IMR-90 (cell line): ENCODE measurements at regions not wholly inside any gene's neighbourhood (a gene's known extent, or its start where the extent isn't known, plus 50 kb on each side); places are given as distances from the start of the nearest gene placed in this dataset.

Experiments used
- ATAC-seq: fragments of 200-7000 bp; cut with Tn5 transposase; 2 replicates; pipeline ENCODE4 v1.9.1; 2020; ENCODE audit warnings: low read depth, mild to moderate bottlenecking, moderate library complexity
- BruUV-seq: library from RNA; stranded (reverse); fragments of 400-500 nt; replicated peaks from 2 replicates; lab custom pipeline; 2021; lab: Mats Ljungman, UMichigan
- CTCF ChIA-PET: fragments of 300-600 bp; formaldehyde crosslinking; extraction: SDS; loops from one replicate; lab custom pipeline; 2021; ENCODE audit warnings: antibody characterized with exemption; lab: Yijun Ruan, JAX
- POLR2A ChIA-PET: fragments of 300-600 bp; sonication (Branson Sonifier 250); formaldehyde crosslinking; loops from one replicate; lab custom pipeline; 2022; ENCODE audit warnings: antibody characterized with exemption; ENCODE audit not compliant: unreplicated experiment; lab: Charles Lee
- DNase-seq: peaks from one replicate; pipeline ENCODE4 v3.0.0; 2013
- H2AFZ ChIP-seq: replicated peaks from 2 replicates; pipeline ENCODE3; 2013; ENCODE audit warnings: low read length, mild to moderate bottlenecking; ENCODE audit not compliant: poor library complexity
- H2AK5ac ChIP-seq: 2 replicates; pipeline ENCODE4 v1.6.1; 2013; ENCODE audit warnings: low read depth, low read length, inconsistent platforms
- H2AK9ac ChIP-seq: replicated peaks from 2 replicates; pipeline ENCODE3; 2013; ENCODE audit warnings: mild to moderate bottlenecking, low read depth, low read length, moderate library complexity; ENCODE audit not compliant: poor library complexity
- H2BK120ac ChIP-seq: 2 replicates; pipeline ENCODE4 v1.6.1; 2013; ENCODE audit warnings: low read depth, low read length, inconsistent platforms
- H2BK15ac ChIP-seq: 3 replicates; pipeline ENCODE4 v1.6.1; 2013; ENCODE audit warnings: low read depth, low read length, inconsistent platforms
- H2BK20ac ChIP-seq: 2 replicates; pipeline ENCODE4 v1.6.1; 2013; ENCODE audit warnings: low read depth, mild to moderate bottlenecking, inconsistent platforms, low read length, moderate library complexity
- H2BK5ac ChIP-seq: 2 replicates; pipeline ENCODE4 v1.6.1; 2013; ENCODE audit warnings: mild to moderate bottlenecking, low read depth, low read length, inconsistent platforms; ENCODE audit not compliant: poor library complexity, severe bottlenecking
- H3K14ac ChIP-seq: replicated peaks from 2 replicates; pipeline ENCODE4 v1.6.1; 2013; ENCODE audit warnings: low read depth, low read length, inconsistent platforms
- H3K18ac ChIP-seq: 2 replicates; pipeline ENCODE4 v1.6.1; 2013; ENCODE audit warnings: low read depth, low read length, control low read depth
- H3K23ac ChIP-seq: 2 replicates; pipeline ENCODE4 v1.6.1; 2013; ENCODE audit warnings: low read depth, low read length, inconsistent platforms
- H3K27ac ChIP-seq: 2 replicates; pipeline ENCODE4 v1.5.1; 2013; ENCODE audit warnings: mild to moderate bottlenecking, control low read depth, low read length; ENCODE audit not compliant: insufficient read depth
- H3K27me3 ChIP-seq: 2 replicates; pipeline ENCODE4 v1.6.1; 2013; ENCODE audit warnings: low read length; ENCODE audit not compliant: control insufficient read depth, insufficient read depth
- H3K36me3 ChIP-seq: 2 replicates; pipeline ENCODE4 v1.6.1; 2013; ENCODE audit warnings: low read length, mixed read lengths; ENCODE audit not compliant: control insufficient read depth, insufficient read depth
- H3K4ac ChIP-seq: 2 replicates; pipeline ENCODE4 v1.6.1; 2013; ENCODE audit warnings: low read depth, low read length, inconsistent platforms
- H3K4me1 ChIP-seq: 2 replicates; pipeline ENCODE4 v1.6.1; 2013; ENCODE audit warnings: low read length, mixed read lengths; ENCODE audit not compliant: control insufficient read depth, insufficient read depth
- H3K4me2 ChIP-seq: 2 replicates; pipeline ENCODE4 v1.6.1; 2013; ENCODE audit warnings: low read depth, mild to moderate bottlenecking, control low read depth, low read length, moderate library complexity
- H3K4me3 ChIP-seq: 2 replicates; pipeline ENCODE4 v1.5.1; 2013; ENCODE audit warnings: low read depth, mild to moderate bottlenecking, control low read depth, low read length, moderate library complexity; ENCODE audit not compliant: insufficient read depth
- H3K56ac ChIP-seq: 2 replicates; pipeline ENCODE4 v1.6.1; 2013; ENCODE audit warnings: low read length, inconsistent platforms; ENCODE audit not compliant: insufficient read depth; ENCODE audit errors: extremely low read depth
- H3K79me1 ChIP-seq, 2 experiments: 2 replicates each; pipeline ENCODE4 v1.6.1; 2013; ENCODE audit warnings: low read length in 2 of 2, inconsistent platforms in 1 of 2, low read depth in 1 of 2
- H3K9ac ChIP-seq: 2 replicates; pipeline ENCODE4 v1.6.1; 2013; ENCODE audit warnings: low read depth, low read length, control low read depth
- H3K9me1 ChIP-seq: 2 replicates; pipeline ENCODE4 v1.6.1; 2013; ENCODE audit warnings: low read length, inconsistent platforms; ENCODE audit not compliant: insufficient read depth
- H3K9me3 ChIP-seq: 2 replicates; pipeline ENCODE4 v1.6.1; 2013; ENCODE audit warnings: low read length; ENCODE audit not compliant: control insufficient read depth, insufficient read depth
- H4K20me1 ChIP-seq: 2 replicates; pipeline ENCODE4 v1.6.1; 2013; ENCODE audit warnings: low read length, inconsistent platforms; ENCODE audit not compliant: insufficient read depth
- H4K5ac ChIP-seq: 2 replicates; pipeline ENCODE4 v1.6.1; 2013; ENCODE audit warnings: mild to moderate bottlenecking, low read depth, low read length, control low read depth
- H4K8ac ChIP-seq, 2 experiments: 2 replicates each; pipeline ENCODE4 v1.6.1; 2013; ENCODE audit warnings: low read depth in 2 of 2, low read length in 2 of 2, control low read depth in 1 of 2, inconsistent platforms in 1 of 2
- H4K91ac ChIP-seq: 2 replicates; pipeline ENCODE4 v1.6.1; 2013; ENCODE audit warnings: low read depth, low read length, inconsistent platforms; ENCODE audit not compliant: insufficient read depth
- BHLHE40 ChIP-seq: fragments of 150-350 bp; IDR thresholded peaks from 2 replicates; pipeline ENCODE4 v1.6.1; 2016; ENCODE audit warnings: mild to moderate bottlenecking, low read depth, low read length
- CEBPB ChIP-seq: IDR thresholded peaks from 2 replicates; pipeline ENCODE4 v1.6.1; 2012; ENCODE audit warnings: low read depth, low read length, improper control_type of control experiment
- CHD1 ChIP-seq: IDR thresholded peaks from 2 replicates; pipeline ENCODE4 v1.6.1; 2012; ENCODE audit warnings: low read depth, low read length, improper control_type of control experiment
- CTCF ChIP-seq: conservative IDR thresholded peaks from 2 replicates; pipeline ENCODE4 v1.5.1; 2012; ENCODE audit warnings: mild to moderate bottlenecking, low read depth, low read length, improper control_type of control experiment
- ELK1 ChIP-seq: fragments of 150-350 bp; IDR thresholded peaks from 2 replicates; pipeline ENCODE4 v1.6.1; 2016; ENCODE audit warnings: low read depth, mild to moderate bottlenecking, low read length, moderate library complexity, borderline replicate concordance
- FOS ChIP-seq: fragments of 150-350 bp; IDR thresholded peaks from 2 replicates; pipeline ENCODE4 v1.6.1; 2016; ENCODE audit warnings: low read depth, low read length
- MAFK ChIP-seq: IDR thresholded peaks from 2 replicates; pipeline ENCODE4 v1.6.1; 2012; ENCODE audit warnings: low read depth, low read length, improper control_type of control experiment
- MAZ ChIP-seq: IDR thresholded peaks from 2 replicates; pipeline ENCODE4 v1.6.1; 2012; ENCODE audit warnings: low read depth, mild to moderate bottlenecking, low read length, improper control_type of control experiment, moderate library complexity, borderline replicate concordance
- MXI1 ChIP-seq: IDR thresholded peaks from 2 replicates; pipeline ENCODE4 v1.6.1; 2012; ENCODE audit warnings: low read depth, mild to moderate bottlenecking, low read length, moderate library complexity, borderline replicate concordance
- NFE2L2 ChIP-seq: fragments of 150-350 bp; IDR thresholded peaks from 2 replicates; pipeline ENCODE4 v1.6.1; 2016; ENCODE audit warnings: low read depth, mild to moderate bottlenecking, low read length
- POLR2A ChIP-seq: IDR thresholded peaks from 2 replicates; pipeline ENCODE4 v1.6.1; 2012; ENCODE audit warnings: mild to moderate bottlenecking, low read depth, low read length
- RAD21 ChIP-seq: IDR thresholded peaks from 2 replicates; pipeline ENCODE4 v1.6.1; 2012; ENCODE audit warnings: low read length, improper control_type of control experiment
- RCOR1 ChIP-seq: IDR thresholded peaks from 2 replicates; pipeline ENCODE4 v1.6.1; 2012; ENCODE audit warnings: mild to moderate bottlenecking, low read length, improper control_type of control experiment; ENCODE audit not compliant: insufficient replicate concordance
- RFX5 ChIP-seq: IDR thresholded peaks from 2 replicates; pipeline ENCODE4 v1.8.0; 2012; ENCODE audit warnings: low read depth, mild to moderate bottlenecking, low read length, moderate library complexity
- SMC3 ChIP-seq: fragments of 150-350 bp; IDR thresholded peaks from 2 replicates; pipeline ENCODE4 v1.6.1; 2016; ENCODE audit warnings: low read depth, mild to moderate bottlenecking, antibody characterized with exemption, low read length, moderate library complexity
- WGBS, 2 experiments: methylation state at CpG; one replicate each; pipeline versions ENCODE4 v1.1.5 to v1.1.7; 2013; ENCODE audit warnings: missing lambda C conversion rate in 2 of 2; ENCODE audit not compliant: insufficient read length in 1 of 2; ENCODE audit errors: extremely low coverage in 2 of 2; 5-methylcytosine and 5-hydroxymethylcytosine counted together
- dilution Hi-C: fragments of 300-500 bp; cut with HindIII; formaldehyde crosslinking; loops from one replicate; pipeline ENCODE4 v1.14.3; 2018; ENCODE audit warnings: low sequenced_read_pairs; ENCODE audit not compliant: unreplicated experiment
- in situ Hi-C: fragments of 300-500 bp; cut with MboI; formaldehyde crosslinking; loops from 3 replicates; pipeline ENCODE4 v1.14.3; 2019; ENCODE audit warnings: low sequenced_read_pairs, inconsistent platforms, mixed read lengths
- intact Hi-C: fragments of 100-400 bp; cut with micrococcal nuclease; formaldehyde crosslinking; loops from 2 replicates; pipeline ENCODE4 v1.10.0; 2022
- TF ChIP-seq, protein P1 (sequence below): fragments of 150-350 bp; IDR thresholded peaks from 2 replicates; pipeline ENCODE4 v1.6.1; 2017; ENCODE audit warnings: mild to moderate bottlenecking, antibody characterized with exemption, low read length, low read depth

- no peak overlapping the region for H3K4me3 ChIP-seq
- no peak overlapping the region for H3K4ac ChIP-seq
- H3K27ac ChIP-seq: no peak overlapping the region
- H3K79me1 ChIP-seq: no peaks in the 10 kb centered on the region
- no peak for TF ChIP-seq MAFK
- TF ChIP-seq SMC3: no peak
- no peak for TF ChIP-seq NFE2L2
- TF ChIP-seq CHD1: no peak
- no peak for TF ChIP-seq CEBPB
- TF ChIP-seq, protein P1, sequence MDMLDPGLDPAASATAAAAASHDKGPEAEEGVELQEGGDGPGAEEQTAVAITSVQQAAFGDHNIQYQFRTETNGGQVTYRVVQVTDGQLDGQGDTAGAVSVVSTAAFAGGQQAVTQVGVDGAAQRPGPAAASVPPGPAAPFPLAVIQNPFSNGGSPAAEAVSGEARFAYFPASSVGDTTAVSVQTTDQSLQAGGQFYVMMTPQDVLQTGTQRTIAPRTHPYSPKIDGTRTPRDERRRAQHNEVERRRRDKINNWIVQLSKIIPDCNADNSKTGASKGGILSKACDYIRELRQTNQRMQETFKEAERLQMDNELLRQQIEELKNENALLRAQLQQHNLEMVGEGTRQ: no peak
- TF ChIP-seq RAD21: no peak
- TF ChIP-seq BHLHE40: no peak
- TF ChIP-seq MXI1: no peak
- TF ChIP-seq RCOR1: no peak
- TF ChIP-seq POLR2A: no peak
- no peak for TF ChIP-seq CTCF
- TF ChIP-seq RFX5: no peak
- TF ChIP-seq ELK1: no peak
- no peak for TF ChIP-seq FOS
- no peak for TF ChIP-seq MAZ
- no peak overlapping the region for H3K56ac ChIP-seq
- H2AK9ac ChIP-seq: no peak overlapping the region
- no peaks in the 10 kb centered on the region for H3K9me1 ChIP-seq
- no peak overlapping the region for H2AFZ ChIP-seq
- no peak overlapping the region for H3K4me2 ChIP-seq
- H3K36me3 ChIP-seq: no peaks in the 10 kb centered on the region
- no peak overlapping the region for H3K9ac ChIP-seq
- H2AK5ac ChIP-seq: no peak overlapping the region
- intact Hi-C loops (no loop called here), in situ Hi-C loops (no loop called here), dilution Hi-C loops (no loop called here)
- no peak overlapping the region for H2BK120ac ChIP-seq
- no peak overlapping the region for H4K8ac ChIP-seq
- DNase-seq (no peak), ATAC-seq (no peak)
- no peak overlapping the region for H3K23ac ChIP-seq
- peaks cover 43% of the 10 kb centered on the region for H3K9me3 ChIP-seq
- no peak overlapping the region for H2BK5ac ChIP-seq
- H2BK20ac ChIP-seq: no peak overlapping the region
- no peaks in the 10 kb centered on the region for H4K20me1 ChIP-seq
- H3K27me3 ChIP-seq: no peaks in the 10 kb centered on the region
- POLR2A ChIA-PET: no interaction called here
- no peak overlapping the region for H3K18ac ChIP-seq
- no peaks in the 10 kb centered on the region for H3K4me1 ChIP-seq
- no peak overlapping the region for H3K14ac ChIP-seq
- CTCF ChIA-PET: no interaction called here
- no peak overlapping the region for H2BK15ac ChIP-seq
- no peak overlapping the region for H4K5ac ChIP-seq
- WGBS, 2 experiments: 0% methylated on average over 1 of the region's 9 CpGs; no CpG with 5 or more reads in 1 of the 2 experiments
- no TSS peak for BruUV-seq
- no peak overlapping the region for H4K91ac ChIP-seq
These were observed 582.0 kb upstream of the MKI67 start for GRCh38 chr10:128708182-128708581.
